ENCODE measurements at regions not wholly inside any gene's neighbourhood (a gene's known extent, or its start where the extent isn't known, plus 50 kb on each side); places are given as distances from the start of the nearest gene placed in this dataset.

DNA sequence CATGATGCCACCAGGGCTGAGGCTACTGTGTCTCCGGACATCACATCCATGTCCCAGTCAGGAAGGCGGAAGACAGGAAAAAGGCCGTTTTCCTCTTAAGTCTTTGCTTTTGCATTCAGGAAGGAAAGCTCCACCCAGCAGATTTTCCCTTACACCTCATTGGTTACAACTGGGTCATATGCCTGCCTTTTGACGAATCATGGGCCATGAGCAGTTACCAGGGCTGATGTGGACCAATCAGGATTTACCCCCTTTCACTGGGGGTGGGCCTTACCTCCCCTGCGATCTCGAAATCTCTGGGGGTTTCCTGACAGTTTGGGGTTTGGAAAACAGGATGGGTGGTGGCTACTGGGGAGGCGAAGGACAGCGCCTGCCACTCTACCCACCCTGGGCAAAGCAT, 52.5 kb upstream of the GRPEL1 start:
- no peak overlapping the region for H3K27ac ChIP-seq (ENCODE audit: low read depth, low read length)
- no peaks in the 10 kb centered on the region for H3K36me3 ChIP-seq (ENCODE audit: control insufficient read depth in 1 of 2, insufficient read depth in 2 of 2, low read length in 2 of 2)
- no peak overlapping the region for H3K4me2 ChIP-seq (ENCODE audit: low read length)
- ChIA-PET RAD21 (ENCODE audit: low non-redundant PET in 1 of 2, low total read pairs in 2 of 2, uncharacterized antibody in 2 of 2, unreplicated experiment in 2 of 2) (no interaction called here), POLR2A (no interaction called here), CTCF (no interaction called here)
- peak; percentile 92 for ATAC-seq
- no peaks in the 10 kb centered on the region for H4K20me1 ChIP-seq (ENCODE audit: insufficient read depth)
- no peaks in the 10 kb centered on the region for H3K9me3 ChIP-seq (ENCODE audit: control insufficient read depth in 1 of 2, insufficient read depth in 1 of 2, low read depth in 1 of 2, low read length in 2 of 2)
- DNase-seq (ENCODE audit: low read depth, low spot score) = peak; percentile 16
- no peaks in the 10 kb centered on the region; the same call in 1 of the 2 replicates for H3K9me2 ChIP-seq (ENCODE audit: insufficient read depth)
- H3K27me3 ChIP-seq (ENCODE audit: insufficient read depth, low read length) = 0 out of 2 replicates have a peak, but pooled peaks cover 4% of the 10 kb centered on the region
- H2AFZ ChIP-seq (ENCODE audit: low read depth, low read length, poor library complexity, severe bottlenecking) = no peak overlapping the region
- intact Hi-C loops (cut with micrococcal nuclease) = no loop called here
- H3K4me3 ChIP-seq (replicated peaks in 1 of 2; ENCODE audit: low read depth in 1 of 2, low read length in 2 of 2) = no peak overlapping the region
- H3K79me2 ChIP-seq (ENCODE audit: insufficient read depth, low read length) = no peaks in the 10 kb centered on the region
- H3K9ac ChIP-seq (ENCODE audit: low read length) = no peak overlapping the region
- peaks cover 2 to 6% of the 10 kb centered on the region in 2 experiments; a peak in 2 of 4 replicates for H3K4me1 ChIP-seq (ENCODE audit: control insufficient read depth in 1 of 2, insufficient read depth in 2 of 2, low read length in 2 of 2)
- no TSS peak for BruUV-seq (replicated peaks)
- TF ChIP-seq EGR1 (IDR thresholded peaks at IDR 0.05; ENCODE audit: low read depth) = no peak
- TF ChIP-seq ELF1 (IDR thresholded peaks at IDR 0.05; ENCODE audit: borderline replicate concordance, low read depth) = no peak
- TF ChIP-seq, protein P1, sequence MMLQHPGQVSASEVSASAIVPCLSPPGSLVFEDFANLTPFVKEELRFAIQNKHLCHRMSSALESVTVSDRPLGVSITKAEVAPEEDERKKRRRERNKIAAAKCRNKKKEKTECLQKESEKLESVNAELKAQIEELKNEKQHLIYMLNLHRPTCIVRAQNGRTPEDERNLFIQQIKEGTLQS (IDR thresholded peaks at IDR 0.05) = no peak
- TF ChIP-seq ZNF274 (IDR thresholded peaks at IDR 0.05; ENCODE audit: low read depth, low read length) = no peak
- TF ChIP-seq JUND (IDR thresholded peaks at IDR 0.05) = no peak
- TF ChIP-seq POLR2A (IDR thresholded peaks at IDR 0.05; ENCODE audit: borderline replicate concordance, extremely low read depth, insufficient read depth, insufficient read length) = no peak
- no peak for TF ChIP-seq POLR2AphosphoS5 (IDR thresholded peaks at IDR 0.05; ENCODE audit: low read depth, low read length)
- no peak for TF ChIP-seq RAD21 (IDR thresholded peaks at IDR 0.05; ENCODE audit: low read depth)
- no peak for TF ChIP-seq SIN3A (IDR thresholded peaks at IDR 0.05; ENCODE audit: low read depth)
- TF ChIP-seq, protein P2, sequence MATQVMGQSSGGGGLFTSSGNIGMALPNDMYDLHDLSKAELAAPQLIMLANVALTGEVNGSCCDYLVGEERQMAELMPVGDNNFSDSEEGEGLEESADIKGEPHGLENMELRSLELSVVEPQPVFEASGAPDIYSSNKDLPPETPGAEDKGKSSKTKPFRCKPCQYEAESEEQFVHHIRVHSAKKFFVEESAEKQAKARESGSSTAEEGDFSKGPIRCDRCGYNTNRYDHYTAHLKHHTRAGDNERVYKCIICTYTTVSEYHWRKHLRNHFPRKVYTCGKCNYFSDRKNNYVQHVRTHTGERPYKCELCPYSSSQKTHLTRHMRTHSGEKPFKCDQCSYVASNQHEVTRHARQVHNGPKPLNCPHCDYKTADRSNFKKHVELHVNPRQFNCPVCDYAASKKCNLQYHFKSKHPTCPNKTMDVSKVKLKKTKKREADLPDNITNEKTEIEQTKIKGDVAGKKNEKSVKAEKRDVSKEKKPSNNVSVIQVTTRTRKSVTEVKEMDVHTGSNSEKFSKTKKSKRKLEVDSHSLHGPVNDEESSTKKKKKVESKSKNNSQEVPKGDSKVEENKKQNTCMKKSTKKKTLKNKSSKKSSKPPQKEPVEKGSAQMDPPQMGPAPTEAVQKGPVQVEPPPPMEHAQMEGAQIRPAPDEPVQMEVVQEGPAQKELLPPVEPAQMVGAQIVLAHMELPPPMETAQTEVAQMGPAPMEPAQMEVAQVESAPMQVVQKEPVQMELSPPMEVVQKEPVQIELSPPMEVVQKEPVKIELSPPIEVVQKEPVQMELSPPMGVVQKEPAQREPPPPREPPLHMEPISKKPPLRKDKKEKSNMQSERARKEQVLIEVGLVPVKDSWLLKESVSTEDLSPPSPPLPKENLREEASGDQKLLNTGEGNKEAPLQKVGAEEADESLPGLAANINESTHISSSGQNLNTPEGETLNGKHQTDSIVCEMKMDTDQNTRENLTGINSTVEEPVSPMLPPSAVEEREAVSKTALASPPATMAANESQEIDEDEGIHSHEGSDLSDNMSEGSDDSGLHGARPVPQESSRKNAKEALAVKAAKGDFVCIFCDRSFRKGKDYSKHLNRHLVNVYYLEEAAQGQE (IDR thresholded peaks at IDR 0.05; ENCODE audit: low read depth) = no peak
- no peak for TF ChIP-seq EZH2phosphoT487 (IDR thresholded peaks at IDR 0.05; ENCODE audit: borderline replicate concordance)
- TF ChIP-seq, protein P3, sequence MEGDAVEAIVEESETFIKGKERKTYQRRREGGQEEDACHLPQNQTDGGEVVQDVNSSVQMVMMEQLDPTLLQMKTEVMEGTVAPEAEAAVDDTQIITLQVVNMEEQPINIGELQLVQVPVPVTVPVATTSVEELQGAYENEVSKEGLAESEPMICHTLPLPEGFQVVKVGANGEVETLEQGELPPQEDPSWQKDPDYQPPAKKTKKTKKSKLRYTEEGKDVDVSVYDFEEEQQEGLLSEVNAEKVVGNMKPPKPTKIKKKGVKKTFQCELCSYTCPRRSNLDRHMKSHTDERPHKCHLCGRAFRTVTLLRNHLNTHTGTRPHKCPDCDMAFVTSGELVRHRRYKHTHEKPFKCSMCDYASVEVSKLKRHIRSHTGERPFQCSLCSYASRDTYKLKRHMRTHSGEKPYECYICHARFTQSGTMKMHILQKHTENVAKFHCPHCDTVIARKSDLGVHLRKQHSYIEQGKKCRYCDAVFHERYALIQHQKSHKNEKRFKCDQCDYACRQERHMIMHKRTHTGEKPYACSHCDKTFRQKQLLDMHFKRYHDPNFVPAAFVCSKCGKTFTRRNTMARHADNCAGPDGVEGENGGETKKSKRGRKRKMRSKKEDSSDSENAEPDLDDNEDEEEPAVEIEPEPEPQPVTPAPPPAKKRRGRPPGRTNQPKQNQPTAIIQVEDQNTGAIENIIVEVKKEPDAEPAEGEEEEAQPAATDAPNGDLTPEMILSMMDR (IDR thresholded peaks at IDR 0.05 in 2 of 3, conservative IDR thresholded peaks at IDR 0.05 in 1 of 3; ENCODE audit: borderline replicate concordance in 1 of 3, insufficient read depth in 1 of 3, low read depth in 2 of 3, low read length in 2 of 3) = no peak
- TF ChIP-seq SP1 (IDR thresholded peaks at IDR 0.05; ENCODE audit: low read depth) = no peak
- TF ChIP-seq ZFX (IDR thresholded peaks at IDR 0.05) = no peak
- no peak for TF ChIP-seq SRF (IDR thresholded peaks at IDR 0.05; ENCODE audit: low read depth)
- no peak for TF ChIP-seq FOSL1 (IDR thresholded peaks at IDR 0.05; ENCODE audit: low read depth)
- TF ChIP-seq CEBPB (IDR thresholded peaks at IDR 0.05; ENCODE audit: low read depth) = no peak

Measured in HCT116 (cell line).